GM23248 (cell line): ENCODE measurements at regions not wholly inside any gene's neighbourhood (a gene's known extent, or its start where the extent isn't known, plus 50 kb on each side); places are given as distances from the start of the nearest gene placed in this dataset.

Experiments
- DNase-seq: peaks from one replicate; pipeline ENCODE4 v3.0.0-alpha.2; 2015
- H2AFZ ChIP-seq: fragments of 200-600 bp; sonication (generic); 2 replicates; pipeline ENCODE4 v1.6.1; 2016; ENCODE audit warnings: antibody characterized with exemption
- H3F3A ChIP-seq: fragments of 200-600 bp; sonication (generic); 2 replicates; pipeline ENCODE4 v1.6.1; 2016; ENCODE audit warnings: mild to moderate bottlenecking, antibody characterized with exemption, mixed run types; ENCODE audit not compliant: insufficient read depth
- H3K27ac ChIP-seq: fragments of 200-600 bp; sonication (generic); 2 replicates; pipeline ENCODE4 v1.5.1; 2016; ENCODE audit warnings: mild to moderate bottlenecking
- H3K27me3 ChIP-seq: fragments of 200-600 bp; sonication (generic); replicated peaks from 2 replicates; pipeline ENCODE4 v1.6.1; 2016; ENCODE audit warnings: mild to moderate bottlenecking; ENCODE audit not compliant: insufficient read depth
- H3K36me3 ChIP-seq: fragments of 200-600 bp; sonication (generic); 2 replicates; pipeline ENCODE4 v1.6.1; 2016; ENCODE audit warnings: low read depth, mild to moderate bottlenecking
- H3K4me1 ChIP-seq: fragments of 200-600 bp; sonication (generic); 2 replicates; pipeline ENCODE4 v1.6.1; 2016; ENCODE audit warnings: mild to moderate bottlenecking; ENCODE audit not compliant: insufficient read depth
- H3K4me2 ChIP-seq: fragments of 200-600 bp; sonication (generic); one replicate; pipeline ENCODE4 v1.6.1; 2016; ENCODE audit warnings: mild to moderate bottlenecking; ENCODE audit not compliant: unreplicated experiment
- H3K4me3 ChIP-seq: fragments of 200-600 bp; sonication (generic); 2 replicates; pipeline ENCODE4 v1.5.1; 2016; ENCODE audit warnings: mild to moderate bottlenecking
- H3K79me2 ChIP-seq: fragments of 200-600 bp; sonication (generic); 2 replicates; pipeline ENCODE4 v1.6.1; 2016; ENCODE audit warnings: mild to moderate bottlenecking; ENCODE audit not compliant: insufficient read depth
- H3K9ac ChIP-seq: fragments of 200-600 bp; sonication (generic); 2 replicates; pipeline ENCODE4 v1.6.1; 2016; ENCODE audit warnings: mild to moderate bottlenecking
- H3K9me2 ChIP-seq: fragments of 200-600 bp; sonication (generic); 2 replicates; pipeline ENCODE4 v1.6.1; 2016; ENCODE audit warnings: mixed run types, mild to moderate bottlenecking, moderate library complexity; ENCODE audit not compliant: insufficient read depth
- H3K9me3 ChIP-seq: fragments of 200-600 bp; sonication (generic); one replicate; pipeline ENCODE4 v1.6.1; 2017; ENCODE audit warnings: low read depth
- H4K20me1 ChIP-seq: fragments of 200-600 bp; sonication (generic); 2 replicates; pipeline ENCODE4 v1.6.0; 2016; ENCODE audit not compliant: insufficient read depth
- EZH2 ChIP-seq: fragments of 200-600 bp; sonication (generic); IDR thresholded peaks from 2 replicates; pipeline ENCODE4 v1.6.1; 2018; ENCODE audit warnings: antibody characterized with exemption, mild to moderate bottlenecking; ENCODE audit not compliant: insufficient read depth, poor library complexity, severe bottlenecking
- EZH2phosphoT487 ChIP-seq: fragments of 200-600 bp; sonication (generic); IDR thresholded peaks from 2 replicates; pipeline ENCODE4 v1.6.1; 2018; ENCODE audit warnings: antibody characterized with exemption, moderate library complexity, mild to moderate bottlenecking, low read depth; ENCODE audit not compliant: insufficient read depth
- WGBS, 2 experiments: methylation state at CpG; one replicate each; pipeline ENCODE4 v1.1.6; 2015 to 2017; ENCODE audit warnings: low lambda C conversion rate in 2 of 2, low coverage in 1 of 2; ENCODE audit errors: missing lambda C conversion rate in 2 of 2; 5-methylcytosine and 5-hydroxymethylcytosine counted together
- in situ Hi-C: fragments of 300-500 bp; cut with MboI; formaldehyde crosslinking; loops from 2 replicates; pipeline ENCODE4 v1.15.0; 2020

GRCh38 chr5:54804086-54804485, 181.3 kb downstream of the ESM1 start:
- TF ChIP-seq EZH2phosphoT487 (no peak), EZH2 (no peak)
- no peaks in the 10 kb centered on the region for H3K36me3 ChIP-seq
- in situ Hi-C loops: no loop called here
- no peaks in the 10 kb centered on the region for H3K9me3 ChIP-seq
- H4K20me1 ChIP-seq: no peaks in the 10 kb centered on the region
- no peak overlapping the region for H3K4me2 ChIP-seq
- H3K4me3 ChIP-seq: no peak overlapping the region
- 0 out of 2 replicates have a peak overlapping the region, but pooled peaks have one; percentile 14 for H2AFZ ChIP-seq
- DNase-seq: peak; percentile 25
- H3K9me2 ChIP-seq: no peaks in the 10 kb centered on the region
- peaks cover 23% of the 10 kb centered on the region for H3F3A ChIP-seq
- H3K27me3 ChIP-seq: no peaks in the 10 kb centered on the region
- H3K79me2 ChIP-seq: no peaks in the 10 kb centered on the region
- H3K27ac ChIP-seq: no peak overlapping the region
- H3K9ac ChIP-seq: no peak overlapping the region
- peaks cover 30% of the 10 kb centered on the region for H3K4me1 ChIP-seq
- 16 to 19% methylated on average over 3 of the region's 3 CpGs for WGBS, 2 experiments

- Histone ChIP-seq H3K9ac (no peak overlapping the region), H2AFZ (peak overlapping the region; percentile 14; the same call in 1 of the 2 replicates), H3K9me3 (no peaks in the 10 kb centered on the region), H3K27ac (no peak overlapping the region), H3K4me3 (no peak overlapping the region), H3K36me3 (no peaks in the 10 kb centered on the region), H4K20me1 (no peaks in the 10 kb centered on the region), H3F3A (peaks cover 23% of the 10 kb centered on the region), H3K4me2 (no peak overlapping the region), H3K27me3 (no peaks in the 10 kb centered on the region), H3K79me2 (no peaks in the 10 kb centered on the region), H3K9me2 (no peaks in the 10 kb centered on the region), H3K4me1 (peaks cover 30% of the 10 kb centered on the region)
- 33 to 35% methylated on average over 3 of the region's 3 CpGs for WGBS, 2 experiments
- in situ Hi-C loops: no loop called here
- TF ChIP-seq EZH2phosphoT487 (no peak), EZH2 (no peak)
- DNase-seq: peak; percentile 16
Measured at GRCh38 chr5:54803471-54804011, 181.9 kb downstream of the ESM1 start.

GRCh38 chr5:54799645-54800044, 185.7 kb downstream of the ESM1 start:
- no peaks in the 10 kb centered on the region for H3K27me3 ChIP-seq
- TF ChIP-seq EZH2: no peak
- TF ChIP-seq EZH2phosphoT487: no peak
- no peak overlapping the region for H2AFZ ChIP-seq
- H4K20me1 ChIP-seq: no peaks in the 10 kb centered on the region
- H3K4me2 ChIP-seq: no peak overlapping the region
- H3F3A ChIP-seq: peaks cover 16% of the 10 kb centered on the region
- 0 out of 2 replicates have a peak, but pooled peaks cover 3% of the 10 kb centered on the region for H3K9me2 ChIP-seq
- no peak for DNase-seq
- no peak overlapping the region for H3K4me3 ChIP-seq
- H3K27ac ChIP-seq: no peak overlapping the region
- in situ Hi-C loops: no loop called here
- no peaks in the 10 kb centered on the region for H3K79me2 ChIP-seq
- no peaks in the 10 kb centered on the region for H3K9me3 ChIP-seq
- no peaks in the 10 kb centered on the region for H3K36me3 ChIP-seq
- WGBS, 2 experiments: 79 to 95% methylated on average over 1 of the region's 1 CpG
- peaks cover 19% of the 10 kb centered on the region for H3K4me1 ChIP-seq
- H3K9ac ChIP-seq: no peak overlapping the region

GRCh38 chr5:54795777-54796176, 189.6 kb downstream of the ESM1 start:
- in situ Hi-C loops: no loop called here
- TF ChIP-seq EZH2phosphoT487 (no peak), EZH2 (no peak)
- H3K4me2 ChIP-seq: no peak overlapping the region
- no peaks in the 10 kb centered on the region for H4K20me1 ChIP-seq
- no peak overlapping the region for H3K27ac ChIP-seq
- no peaks in the 10 kb centered on the region for H3K36me3 ChIP-seq
- no peak overlapping the region for H3K9ac ChIP-seq
- H3K27me3 ChIP-seq: no peaks in the 10 kb centered on the region
- H3K4me1 ChIP-seq: peaks cover 7% of the 10 kb centered on the region; the same call in 1 of the 2 replicates
- H3K9me2 ChIP-seq: 0 out of 2 replicates have a peak, but pooled peaks cover 3% of the 10 kb centered on the region
- no peaks in the 10 kb centered on the region for H3K79me2 ChIP-seq
- H3K4me3 ChIP-seq: no peak overlapping the region
- no peak for DNase-seq
- H3F3A ChIP-seq: no peaks in the 10 kb centered on the region
- no peaks in the 10 kb centered on the region for H3K9me3 ChIP-seq
- no peak overlapping the region for H2AFZ ChIP-seq

GRCh38 chr5:54795284-54795683, 190.1 kb downstream of the ESM1 start:
- Histone ChIP-seq H2AFZ (no peak overlapping the region), H3K27ac (no peak overlapping the region), H3K27me3 (no peaks in the 10 kb centered on the region), H3K9me2 (0 out of 2 replicates have a peak, but pooled peaks cover 3% of the 10 kb centered on the region), H3K9ac (no peak overlapping the region), H3K9me3 (no peaks in the 10 kb centered on the region), H3F3A (no peaks in the 10 kb centered on the region), H3K36me3 (no peaks in the 10 kb centered on the region), H3K4me1 (peaks cover 7% of the 10 kb centered on the region; the same call in 1 of the 2 replicates), H3K79me2 (no peaks in the 10 kb centered on the region), H4K20me1 (no peaks in the 10 kb centered on the region), H3K4me2 (no peak overlapping the region), H3K4me3 (no peak overlapping the region)
- no peak for DNase-seq
- in situ Hi-C loops: no loop called here
- no peak for TF ChIP-seq EZH2phosphoT487
- no peak for TF ChIP-seq EZH2
